Stimulated activated CD4-positive, alpha-beta T cell treated with anti-CD3 and anti-CD28 coated beads, Interleukin-4, amount 100 ng/mL, for 24 hours (primary cell): ENCODE measurements at regions not wholly inside any gene's neighbourhood (a gene's known extent, or its start where the extent isn't known, plus 50 kb on each side); places are given as distances from the start of the nearest gene placed in this dataset.

Experiments
- DNase-seq: peaks from one replicate; pipeline ENCODE4 v3.0.0-alpha.2; 2020

- no peak for DNase-seq
Measured at GRCh38 chr3:25021816-25022215, 406.2 kb upstream of the RARB start.

DNA sequence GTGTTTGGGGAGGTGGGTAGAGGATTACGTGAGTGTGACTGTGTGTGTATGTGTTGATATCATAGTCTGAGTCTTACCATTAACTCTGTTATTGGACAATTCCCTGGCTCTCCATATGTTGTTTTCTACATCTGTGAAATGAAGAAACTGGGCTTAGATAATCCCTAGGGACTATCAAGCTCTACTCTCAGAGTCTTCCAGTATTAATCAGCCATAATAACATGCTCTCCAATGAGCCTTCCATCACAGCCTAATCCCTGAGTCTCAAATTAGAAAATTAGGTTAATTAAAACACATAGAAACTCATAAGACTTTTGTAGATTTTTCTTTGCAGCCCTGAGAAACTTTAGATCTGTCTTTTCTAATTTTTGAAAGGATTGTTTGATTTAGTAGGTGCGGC, 404.2 kb upstream of the RARB start:
- DNase-seq = no peak

DNA sequence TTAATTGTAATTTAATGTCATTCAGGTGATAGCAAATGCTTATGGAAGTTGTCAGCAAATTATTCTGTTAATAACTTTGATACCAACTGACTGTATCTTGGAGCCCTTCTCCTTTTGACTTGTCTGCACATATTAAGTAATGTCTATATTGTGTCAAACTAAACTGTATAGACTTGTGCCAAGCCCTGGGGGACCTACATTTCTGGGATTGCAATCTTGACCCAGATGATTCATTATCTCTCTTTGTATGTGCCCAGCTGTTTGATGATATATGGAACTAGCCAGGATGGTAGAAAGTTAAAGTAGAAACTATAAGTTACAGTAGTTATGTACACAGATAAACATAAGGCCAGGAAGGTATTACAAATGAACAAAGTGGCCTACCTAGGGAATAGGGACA, 402.8 kb upstream of the RARB start:
- no peak for DNase-seq

DNA sequence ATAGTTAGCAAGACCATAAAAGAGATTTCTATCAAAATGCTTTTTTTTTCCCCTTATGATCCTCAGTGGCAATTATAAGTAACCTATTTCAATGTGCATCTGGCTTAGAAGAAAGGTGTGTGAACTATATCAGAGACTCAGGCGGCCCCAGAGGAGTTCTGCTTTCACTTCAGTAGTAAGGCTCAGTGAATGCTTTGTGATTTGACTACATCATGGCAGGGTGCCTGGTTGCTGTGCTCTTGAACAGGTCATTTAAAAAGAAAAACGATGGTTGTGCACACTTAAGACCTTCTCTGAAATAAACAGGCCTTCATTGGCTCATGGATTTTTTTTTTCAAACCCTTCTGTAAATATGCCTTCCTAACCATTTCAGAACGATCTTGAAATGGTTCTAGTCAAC, 400.4 kb upstream of the RARB start:
- DNase-seq = no peak

DNA sequence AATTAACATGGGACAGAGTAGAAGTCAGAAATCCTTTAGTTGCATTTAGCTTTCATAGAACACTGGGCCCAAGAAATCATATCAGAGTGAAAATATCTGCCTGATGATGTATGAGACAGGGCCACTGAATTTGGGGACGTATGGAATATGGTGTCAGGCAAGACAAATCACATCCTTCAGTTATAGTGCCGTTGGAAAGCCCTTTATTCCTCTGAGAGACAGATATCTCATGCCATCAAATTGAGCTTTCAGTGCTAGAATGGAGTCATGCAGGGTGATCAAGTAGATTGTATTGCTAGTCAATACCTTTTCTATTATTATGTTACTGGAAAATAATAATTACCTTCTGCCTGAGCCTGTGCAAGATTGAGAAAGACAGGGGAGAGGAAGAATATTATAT, 398.2 kb upstream of the RARB start:
- no peak for DNase-seq

- no peak for DNase-seq
Measured at GRCh38 chr3:25032344-25032743, 395.7 kb upstream of the RARB start.

DNA sequence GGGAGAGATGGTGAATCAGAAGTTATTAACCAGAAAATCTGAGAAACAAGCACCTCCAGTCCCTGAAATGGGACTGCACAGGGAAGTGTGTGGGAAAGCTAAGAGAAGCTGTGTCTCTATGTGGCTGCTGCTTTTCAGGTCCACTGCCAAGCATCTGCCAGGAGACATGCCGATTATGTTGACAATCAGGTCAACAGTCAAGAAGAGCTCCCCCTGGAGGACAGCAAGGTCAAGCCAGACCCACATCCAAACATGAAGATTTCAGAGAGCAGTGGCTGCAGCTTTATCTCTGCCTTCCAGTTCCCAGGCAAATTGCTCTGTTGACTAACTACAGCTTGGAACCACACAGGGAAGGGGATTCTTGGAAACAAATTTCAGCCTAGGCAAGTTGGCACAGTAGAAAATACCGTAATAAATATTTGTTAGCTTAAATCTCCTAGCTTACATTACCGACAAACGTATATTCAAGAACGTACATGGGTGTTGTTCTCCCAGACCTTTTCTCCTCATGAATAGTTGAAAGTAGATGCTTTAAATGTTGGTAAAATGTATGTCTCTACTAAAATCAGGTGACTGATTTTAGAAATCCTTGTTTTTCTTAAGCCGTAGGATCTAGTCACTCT, 394.5 kb upstream of the RARB start:
- no peak for DNase-seq

GRCh38 chr3:25035526-25035925, 392.5 kb upstream of the RARB start:
- DNase-seq = no peak

DNA sequence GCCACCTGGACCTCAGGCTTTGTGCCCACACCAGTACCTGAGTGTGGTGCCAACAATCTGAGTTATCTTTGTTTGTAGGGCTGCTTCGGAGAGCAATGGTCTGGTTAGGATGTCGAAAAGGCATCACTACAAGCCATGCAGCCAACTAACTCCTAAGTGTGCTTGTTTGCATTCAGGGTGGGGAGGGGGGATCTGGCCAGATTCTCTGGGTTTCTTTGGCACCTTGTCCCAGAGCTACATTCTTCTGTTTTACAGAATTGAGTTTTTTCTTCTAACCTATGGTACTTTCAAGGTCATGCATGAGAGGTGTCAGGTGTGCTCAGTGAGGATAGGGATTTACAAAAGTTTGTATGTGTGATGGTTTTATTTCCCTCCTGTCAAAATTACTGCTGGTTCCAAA, 391.4 kb upstream of the RARB start:
- DNase-seq = no peak

DNA sequence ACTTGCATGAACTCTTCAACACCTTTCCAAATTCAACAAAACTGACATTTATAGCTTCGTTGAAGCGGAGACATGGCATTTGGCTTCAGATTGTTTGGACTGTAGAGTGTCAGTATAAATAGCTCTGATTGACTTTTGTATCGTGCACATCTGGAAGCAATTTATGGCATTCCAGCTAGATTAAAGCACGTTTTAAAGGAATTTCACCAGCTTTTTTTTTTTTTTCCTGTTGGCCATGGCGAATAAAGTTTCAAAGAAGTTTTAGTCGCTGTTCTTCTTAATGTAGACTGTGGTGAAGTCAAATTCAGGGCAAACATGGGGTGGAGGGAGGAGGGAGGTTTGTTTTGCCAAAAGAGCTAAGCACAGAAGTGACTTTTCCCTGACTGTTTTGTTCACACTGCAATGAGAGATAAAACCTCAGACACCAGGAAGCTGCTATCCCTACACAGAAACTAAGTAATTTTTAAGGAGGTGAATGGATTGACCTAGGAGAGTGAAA, 391.0 kb upstream of the RARB start:
- DNase-seq = no peak

DNA sequence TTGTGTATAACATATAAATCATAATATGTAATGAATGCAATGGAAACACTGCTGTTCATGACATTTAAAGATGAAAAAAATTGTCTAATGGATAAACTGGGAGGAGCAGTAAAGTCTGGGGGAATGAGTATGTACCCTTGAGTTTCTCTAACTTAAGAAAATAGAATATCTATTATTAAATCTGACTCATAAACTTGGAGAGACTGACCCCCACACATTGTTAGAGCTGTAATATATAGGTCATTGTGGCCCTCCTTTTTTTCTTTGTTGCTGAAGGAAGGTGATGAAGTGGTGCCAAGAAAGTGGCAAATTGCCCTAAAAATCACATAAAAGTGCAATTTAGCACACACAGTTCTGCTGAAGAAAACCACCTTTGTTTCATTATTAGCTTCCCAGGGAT, 389.8 kb upstream of the RARB start:
- DNase-seq = no peak

DNA sequence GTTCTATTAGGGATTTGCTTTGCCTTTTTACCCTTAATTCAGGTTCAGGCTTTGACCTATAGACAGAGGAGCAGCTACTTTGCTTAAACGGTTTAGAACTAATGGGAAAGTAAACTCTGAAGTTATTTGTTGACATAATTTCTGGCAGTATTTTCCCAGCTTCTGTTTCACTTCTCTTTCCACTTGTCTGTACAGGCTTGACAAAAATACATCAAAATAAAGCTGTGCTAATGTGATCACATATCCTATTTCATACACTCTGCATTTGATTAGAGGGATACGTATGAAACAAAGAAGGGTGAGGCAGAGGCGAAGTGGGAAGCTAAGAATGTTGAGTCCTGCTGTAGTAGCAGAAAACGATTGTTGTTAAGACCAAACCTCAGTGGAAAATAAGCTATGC, 389.1 kb upstream of the RARB start:
- no peak for DNase-seq

DNA sequence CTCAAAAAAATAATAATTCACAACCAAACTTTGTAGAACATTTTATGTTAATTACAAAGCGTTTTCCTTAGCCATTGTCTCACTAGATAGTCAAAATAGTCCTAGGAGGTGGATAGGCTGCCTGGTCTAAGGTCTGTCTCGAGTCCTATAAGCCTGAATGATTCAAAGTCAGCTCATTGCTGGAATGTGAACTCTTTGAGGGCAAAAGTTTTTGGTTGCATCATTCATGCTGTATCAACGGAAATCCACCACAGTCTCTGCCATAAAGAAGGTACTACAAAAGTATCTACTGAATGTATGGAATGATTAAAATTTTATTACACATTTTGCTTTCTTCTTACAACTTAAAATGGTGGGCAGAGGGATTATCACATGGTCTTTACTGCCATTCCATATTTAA, 387.3 kb upstream of the RARB start:
- DNase-seq = no peak

- DNase-seq = no peak
Measured at GRCh38 chr3:25041871-25042584, 386.0 kb upstream of the RARB start.

GRCh38 chr3:25043177-25043576, 384.9 kb upstream of the RARB start:
- DNase-seq = no peak

GRCh38 chr3:25043749-25044148, 384.3 kb upstream of the RARB start:
- DNase-seq = no peak

DNA sequence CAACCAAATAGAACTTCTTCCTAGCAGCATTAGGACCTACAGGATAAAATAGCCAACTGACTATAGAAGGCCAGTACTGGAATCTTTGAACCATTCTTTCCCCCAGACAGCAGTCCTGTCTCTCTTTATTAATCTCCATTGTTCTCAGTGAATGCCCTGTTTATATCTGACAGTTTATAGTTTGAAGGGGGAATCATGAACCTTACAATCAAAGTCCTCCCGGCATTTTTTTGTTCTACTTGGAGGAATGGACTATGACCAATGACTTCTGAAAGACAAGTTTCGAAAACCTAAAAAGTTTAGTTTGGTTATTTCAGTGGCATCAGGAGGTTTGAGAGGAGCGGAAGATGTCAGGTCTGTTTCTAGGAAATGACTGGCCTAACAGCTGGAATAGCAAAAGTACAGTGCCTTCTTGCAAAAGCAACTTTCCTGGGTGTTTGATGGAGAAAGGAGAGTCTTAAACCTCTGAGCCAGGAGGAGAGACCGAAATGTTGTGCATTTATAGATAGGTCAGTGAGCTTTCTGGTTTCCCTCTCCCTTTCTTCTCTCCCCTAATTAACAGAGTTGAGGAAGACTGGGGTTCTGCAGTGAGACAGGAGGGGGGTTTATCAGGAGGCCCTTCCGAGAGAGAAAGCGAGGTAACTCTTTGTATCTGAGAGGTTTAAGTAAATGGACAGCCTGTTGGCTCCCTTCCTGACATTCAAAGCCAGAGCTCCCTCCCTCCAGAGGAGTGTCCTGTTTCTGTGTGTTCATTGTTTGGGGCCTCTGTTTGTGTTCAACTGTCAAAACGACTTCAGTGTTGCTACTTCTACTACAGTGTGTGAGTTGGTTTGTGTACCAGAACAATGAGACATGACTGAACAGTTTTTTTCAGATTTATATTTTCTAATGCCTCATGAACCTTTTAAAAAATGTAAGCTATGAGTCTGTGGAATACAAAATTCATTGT, 383.0 kb upstream of the RARB start:
- DNase-seq = no peak

- no peak for DNase-seq
Measured at GRCh38 chr3:25046911-25047771, 380.9 kb upstream of the RARB start.

- no peak for DNase-seq
Measured at GRCh38 chr3:25049304-25049703, 378.8 kb upstream of the RARB start.

DNA sequence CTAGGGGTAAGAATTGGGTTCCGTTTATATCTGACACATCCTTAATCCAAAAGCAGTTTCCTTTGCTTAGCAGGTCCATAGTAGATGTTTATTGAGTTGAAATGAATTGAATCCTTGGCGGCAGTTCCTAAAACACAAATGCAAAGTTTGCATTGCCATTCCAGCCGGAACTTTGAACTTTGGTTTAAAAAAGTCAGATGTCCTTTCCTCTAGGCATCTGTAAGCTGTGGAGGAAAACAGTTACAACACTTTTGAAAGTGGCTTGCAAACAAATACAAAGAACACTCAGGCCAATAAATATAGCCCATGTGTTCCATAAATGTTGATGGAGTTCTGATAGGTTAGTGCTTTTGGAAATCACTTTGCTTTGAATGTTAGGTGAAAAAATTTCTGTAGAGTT, 374.7 kb upstream of the RARB start:
- DNase-seq = no peak

GRCh38 chr3:25056036-25056755, 371.9 kb upstream of the RARB start:
- no peak for DNase-seq

DNA sequence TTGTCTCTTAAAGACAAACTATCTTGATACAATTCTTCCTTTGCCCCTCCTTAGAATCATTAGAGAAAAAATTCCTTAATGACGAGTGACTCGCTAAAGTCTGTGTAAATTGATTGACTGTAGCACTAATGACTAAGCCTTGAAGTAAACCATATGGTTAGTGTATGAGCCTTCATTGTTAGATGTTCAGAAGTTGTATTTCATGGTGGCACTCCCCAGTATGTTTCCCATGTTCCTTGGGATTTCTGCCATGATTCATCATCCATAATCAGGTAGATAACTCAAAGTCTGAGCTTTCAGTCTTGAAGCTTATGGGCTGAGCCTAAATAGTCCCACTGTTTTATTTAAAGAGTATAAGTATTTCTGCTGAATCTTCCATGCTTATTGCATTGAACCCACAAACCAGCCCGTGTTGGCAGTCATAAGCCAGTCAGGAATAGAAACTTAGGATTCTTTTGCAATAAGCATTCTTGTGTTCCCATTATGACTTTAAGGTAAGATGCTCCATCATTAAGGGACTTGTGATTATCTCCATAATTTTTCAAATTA, 371.2 kb upstream of the RARB start:
- no peak for DNase-seq
